H9 (cell line): ENCODE measurements at regions not wholly inside any gene's neighbourhood (a gene's known extent, or its start where the extent isn't known, plus 50 kb on each side); places are given as distances from the start of the nearest gene placed in this dataset.
A peak's percentile ranks its signal among the peaks of the same experiment; 100 is the strongest.

ENCODE experiments used
- DNase-seq: peaks from one replicate; pipeline ENCODE4 v3.0.0-alpha.2; 2017
- H2AFZ ChIP-seq: one replicate; pipeline ENCODE4 v1.6.1; 2013; ENCODE audit warnings: mild to moderate bottlenecking, low read length, control low read depth, moderate library complexity
- H2AK5ac ChIP-seq: 2 replicates; pipeline ENCODE4 v1.6.1; 2013; ENCODE audit warnings: low read length, control low read depth, mixed read lengths; ENCODE audit not compliant: insufficient read length
- H2BK120ac ChIP-seq: one replicate; pipeline ENCODE4 v1.6.1; 2013; ENCODE audit warnings: low read depth, mild to moderate bottlenecking, low read length, control low read depth, inconsistent platforms; ENCODE audit not compliant: poor library complexity, severe bottlenecking
- H2BK12ac ChIP-seq: 2 replicates; pipeline ENCODE4 v1.6.1; 2013; ENCODE audit warnings: low read length, control low read depth, mixed read lengths, low read depth; ENCODE audit not compliant: insufficient read length
- H2BK15ac ChIP-seq: 2 replicates; pipeline ENCODE4 v1.6.1; 2013; ENCODE audit warnings: low read depth, low read length, control low read depth
- H2BK20ac ChIP-seq: one replicate; pipeline ENCODE4 v1.6.1; 2013; ENCODE audit warnings: low read depth, mild to moderate bottlenecking, low read length, control low read depth, inconsistent platforms; ENCODE audit not compliant: poor library complexity, severe bottlenecking
- H2BK5ac ChIP-seq: 2 replicates; pipeline ENCODE4 v1.6.1; 2013; ENCODE audit warnings: low read length, control low read depth, mixed read lengths; ENCODE audit not compliant: insufficient read length
- H3K14ac ChIP-seq: 2 replicates; pipeline ENCODE4 v1.6.1; 2013; ENCODE audit warnings: low read length, control low read depth; ENCODE audit not compliant: insufficient read depth
- H3K18ac ChIP-seq: 2 replicates; pipeline ENCODE4 v1.6.1; 2013; ENCODE audit warnings: low read depth, mild to moderate bottlenecking, mixed read lengths, low read length, control low read depth; ENCODE audit not compliant: insufficient read length
- H3K23ac ChIP-seq: 2 replicates; pipeline ENCODE4 v1.6.1; 2013; ENCODE audit warnings: low read length, control low read depth, mixed read lengths, low read depth; ENCODE audit not compliant: insufficient read length
- H3K23me2 ChIP-seq: 2 replicates; pipeline ENCODE4 v1.6.1; 2013; ENCODE audit warnings: low read depth, mild to moderate bottlenecking, mixed read lengths, low read length, control low read depth; ENCODE audit not compliant: insufficient read length, poor library complexity, severe bottlenecking
- H3K27ac ChIP-seq: 2 replicates; pipeline ENCODE4 v1.5.1; 2013; ENCODE audit warnings: low read length, control low read depth, mixed read lengths, low read depth; ENCODE audit not compliant: insufficient read length
- H3K27me3 ChIP-seq: 2 replicates; pipeline ENCODE4 v1.6.1; 2013; ENCODE audit warnings: low read length, control low read depth, inconsistent platforms; ENCODE audit not compliant: insufficient read depth
- H3K4ac ChIP-seq: 2 replicates; pipeline ENCODE4 v1.6.1; 2013; ENCODE audit warnings: low read depth, mild to moderate bottlenecking, control low read depth, inconsistent platforms, low read length, moderate library complexity
- H3K4me1 ChIP-seq: 2 replicates; pipeline ENCODE4 v1.6.1; 2013; ENCODE audit warnings: low read length, control low read depth, inconsistent platforms; ENCODE audit not compliant: insufficient read depth
- H3K4me2 ChIP-seq: 2 replicates; pipeline ENCODE4 v1.6.1; 2013; ENCODE audit warnings: low read length, control low read depth, mixed read lengths; ENCODE audit not compliant: insufficient read length, insufficient read depth
- H3K56ac ChIP-seq: 2 replicates; pipeline ENCODE4 v1.6.1; 2013; ENCODE audit warnings: low read depth, mild to moderate bottlenecking, mixed read lengths, low read length, control low read depth; ENCODE audit not compliant: insufficient read length
- H3K79me1 ChIP-seq: 2 replicates; pipeline ENCODE4 v1.6.1; 2013; ENCODE audit warnings: low read depth, mild to moderate bottlenecking, moderate library complexity, low read length, control low read depth, inconsistent platforms; ENCODE audit not compliant: insufficient read depth, poor library complexity, severe bottlenecking
- H3K79me2 ChIP-seq: 2 replicates; pipeline ENCODE4 v1.6.1; 2013; ENCODE audit warnings: low read length, control low read depth, inconsistent platforms; ENCODE audit not compliant: insufficient read depth
- H3K9ac ChIP-seq: 2 replicates; pipeline ENCODE4 v1.6.1; 2013; ENCODE audit warnings: low read length, control low read depth, mixed read lengths; ENCODE audit not compliant: insufficient read length; ENCODE audit errors: extremely low read depth
- H3K9me3 ChIP-seq: one replicate; pipeline ENCODE4 v1.6.1; 2013; ENCODE audit warnings: low read depth, low read length, inconsistent platforms; ENCODE audit not compliant: control insufficient read depth
- H3T11ph ChIP-seq: one replicate; pipeline ENCODE4 v1.6.1; 2013; ENCODE audit warnings: mild to moderate bottlenecking, low read length, control low read depth, inconsistent platforms
- H4K20me1 ChIP-seq: one replicate; pipeline ENCODE4 v1.6.1; 2013; ENCODE audit not compliant: control insufficient read depth, insufficient read length, insufficient read depth
- H4K5ac ChIP-seq: 2 replicates; pipeline ENCODE4 v1.6.1; 2013; ENCODE audit warnings: low read depth, mild to moderate bottlenecking, mixed read lengths, low read length, control low read depth; ENCODE audit not compliant: insufficient read length
- H4K8ac ChIP-seq: replicated peaks from 2 replicates; pipeline ENCODE4 v1.6.1; 2013; ENCODE audit warnings: low read length, control low read depth, mixed read lengths, low read depth; ENCODE audit not compliant: insufficient read length
- H4K91ac ChIP-seq: 2 replicates; pipeline ENCODE4 v1.6.1; 2013; ENCODE audit warnings: low read depth, mild to moderate bottlenecking, moderate library complexity, mixed read lengths, low read length, control low read depth; ENCODE audit not compliant: insufficient read length
- H3K27ac Mint-ChIP-seq, 3 experiments: 2 replicates in 2 of 3; 3 replicates in 1 of 3; pipeline ENCODE4 v1.8.0; 2020 to 2021; ENCODE audit warnings: mixed read lengths in 3 of 3, mild to moderate bottlenecking in 1 of 3, moderate library complexity in 1 of 3
- H3K27me3 Mint-ChIP-seq: 2 replicates; pipeline ENCODE4 v1.8.0; 2021; ENCODE audit warnings: low read depth, mild to moderate bottlenecking, moderate library complexity, mixed read lengths
- H3K36me3 Mint-ChIP-seq, 3 experiments: 2 replicates in 2 of 3; 3 replicates in 1 of 3; pipeline ENCODE4 v1.8.0; 2020 to 2021; ENCODE audit warnings: low read depth in 3 of 3, mixed read lengths in 3 of 3; ENCODE audit not compliant: insufficient read depth in 1 of 3
- H3K4me1 Mint-ChIP-seq, 2 experiments: 2 replicates each; pipeline ENCODE4 v1.8.0; 2020; ENCODE audit warnings: mixed read lengths in 2 of 2
- H3K4me3 Mint-ChIP-seq, 2 experiments: 2 replicates in 1 of 2; 3 replicates in 1 of 2; pipeline ENCODE4 v1.8.0; 2020 to 2021; ENCODE audit warnings: mild to moderate bottlenecking in 2 of 2, mixed read lengths in 2 of 2, moderate library complexity in 1 of 2
- H3K9me3 Mint-ChIP-seq, 2 experiments: 2 replicates in 1 of 2; 3 replicates in 1 of 2; pipeline ENCODE4 v1.8.0; 2020; ENCODE audit warnings: mild to moderate bottlenecking in 2 of 2, mixed read lengths in 2 of 2, moderate library complexity in 1 of 2
- WGBS: extraction: QIAGEN DNeasy Blood & Tissue Kit; methylation state at CpG from one replicate; pipeline ENCODE4 v1.1.7; 2013; ENCODE audit warnings: missing lambda C conversion rate, low lambda C conversion rate, mixed read lengths; ENCODE audit not compliant: insufficient read length; ENCODE audit errors: extremely low coverage; 5-methylcytosine and 5-hydroxymethylcytosine counted together
- TF ChIP-seq, protein P1 (sequence below): fragments of 200-600 bp; sonication (generic); conservative IDR thresholded peaks from 3 replicates; pipeline ENCODE4 v1.8.0; 2021; ENCODE audit warnings: antibody characterized with exemption, mild to moderate bottlenecking

DNA sequence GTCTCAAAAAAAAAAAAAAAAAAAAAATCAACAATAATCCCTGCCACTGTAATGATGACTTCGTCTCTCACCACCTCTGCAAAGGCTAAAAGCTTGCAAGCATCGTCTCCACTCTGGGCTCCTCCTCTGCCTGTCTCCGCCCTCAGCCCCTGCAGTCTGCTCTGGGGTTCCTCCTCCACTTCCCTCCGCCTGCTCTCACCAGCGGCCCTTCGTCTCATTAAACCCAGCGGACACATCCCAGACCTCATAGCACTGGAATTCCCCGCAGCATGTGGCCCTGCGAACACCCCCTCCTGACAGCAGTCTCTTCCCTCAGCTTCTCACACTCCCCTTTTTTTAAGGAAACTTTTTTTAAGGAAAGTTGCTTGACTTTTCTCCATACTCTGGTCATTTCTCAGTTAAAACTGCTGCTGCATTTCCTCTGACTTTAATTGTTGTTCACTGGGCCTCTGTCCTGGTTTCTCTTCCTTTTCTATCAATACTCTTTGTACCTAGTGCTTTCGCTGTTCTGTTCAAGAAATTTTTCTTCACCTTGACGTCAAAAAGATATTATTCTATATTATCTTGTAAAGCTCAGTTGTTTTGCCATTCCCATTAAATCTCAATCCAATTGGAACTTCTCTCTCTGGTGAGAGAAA is 70.9 kb upstream of the PLEKHG1 start:
- Histone ChIP-seq H2BK120ac (no peak overlapping the region), H2AK5ac (no peak overlapping the region), H2BK20ac (no peak overlapping the region), H3K27me3 (no peaks in the 10 kb centered on the region), H3K4me2 (no peak overlapping the region), H4K8ac (no peak overlapping the region), H3K56ac (no peak overlapping the region), H3K9me3 (no peaks in the 10 kb centered on the region), H2AFZ (no peak overlapping the region), H3K23me2 (no peaks in the 10 kb centered on the region), H3K18ac (no peak overlapping the region), H4K5ac (no peak overlapping the region), H3K79me1 (no peaks in the 10 kb centered on the region), H3K4me1 (no peaks in the 10 kb centered on the region), H3T11ph (no peak overlapping the region), H3K9ac (no peak overlapping the region), H3K23ac (no peak overlapping the region), H3K27ac (no peak overlapping the region), H2BK15ac (no peak overlapping the region), H2BK12ac (no peak overlapping the region), H3K4ac (no peak overlapping the region), H2BK5ac (no peak overlapping the region), H3K79me2 (no peaks in the 10 kb centered on the region), H4K20me1 (no peaks in the 10 kb centered on the region), H4K91ac (no peak overlapping the region), H3K14ac (no peak overlapping the region)
- Mint-ChIP-seq H3K4me3 (no peak overlapping the region), H3K27me3 (peaks cover 19% of the 10 kb centered on the region), H3K27ac (peak overlapping the region in 1 of 3 experiments; percentile 5; a peak in 1 of 7 replicates), H3K4me1 (peaks cover 13 to 17% of the 10 kb centered on the region in 2 experiments), H3K36me3 (peaks cover 0 to 4% (median 2%) of the 10 kb centered on the region in 3 experiments; a peak in 1 of 7 replicates), H3K9me3 (peaks cover 8 to 13% of the 10 kb centered on the region in 2 experiments; a peak in 4 of 5 replicates)
- peak; percentile 84 for DNase-seq
- WGBS = no CpG with 5 or more reads among the region's 11 CpGs
- TF ChIP-seq, protein P1, sequence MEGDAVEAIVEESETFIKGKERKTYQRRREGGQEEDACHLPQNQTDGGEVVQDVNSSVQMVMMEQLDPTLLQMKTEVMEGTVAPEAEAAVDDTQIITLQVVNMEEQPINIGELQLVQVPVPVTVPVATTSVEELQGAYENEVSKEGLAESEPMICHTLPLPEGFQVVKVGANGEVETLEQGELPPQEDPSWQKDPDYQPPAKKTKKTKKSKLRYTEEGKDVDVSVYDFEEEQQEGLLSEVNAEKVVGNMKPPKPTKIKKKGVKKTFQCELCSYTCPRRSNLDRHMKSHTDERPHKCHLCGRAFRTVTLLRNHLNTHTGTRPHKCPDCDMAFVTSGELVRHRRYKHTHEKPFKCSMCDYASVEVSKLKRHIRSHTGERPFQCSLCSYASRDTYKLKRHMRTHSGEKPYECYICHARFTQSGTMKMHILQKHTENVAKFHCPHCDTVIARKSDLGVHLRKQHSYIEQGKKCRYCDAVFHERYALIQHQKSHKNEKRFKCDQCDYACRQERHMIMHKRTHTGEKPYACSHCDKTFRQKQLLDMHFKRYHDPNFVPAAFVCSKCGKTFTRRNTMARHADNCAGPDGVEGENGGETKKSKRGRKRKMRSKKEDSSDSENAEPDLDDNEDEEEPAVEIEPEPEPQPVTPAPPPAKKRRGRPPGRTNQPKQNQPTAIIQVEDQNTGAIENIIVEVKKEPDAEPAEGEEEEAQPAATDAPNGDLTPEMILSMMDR = no peak
